K562 (cell line): ENCODE measurements at regions not wholly inside any gene's neighbourhood (a gene's known extent, or its start where the extent isn't known, plus 50 kb on each side); places are given as distances from the start of the nearest gene placed in this dataset.

ENCODE experiments used
- ATAC-seq: fragments of 200-7000 bp; cut with Tn5 transposase; 3 replicates; pipeline ENCODE4 v1.9.1; 2020; ENCODE audit warnings: moderate library complexity
- BruUV-seq: library from RNA; stranded (reverse); fragments of 400-500 nt; replicated peaks from 2 replicates; lab custom pipeline; 2021; lab: Mats Ljungman, UMichigan
- CTCF ChIA-PET: fragments of 300-600 bp; formaldehyde crosslinking; extraction: SDS; loops from one replicate; lab custom pipeline; 2021; ENCODE audit warnings: low intra/inter-chr PET ratio; lab: Yijun Ruan, JAX
- POLR2A ChIA-PET: fragments of 300-600, 350-650 bp; sonication (Branson Sonifier 250); formaldehyde crosslinking; extraction: SDS; loops from one replicate; lab custom pipeline; 2021; ENCODE audit warnings: antibody characterized with exemption, inconsistent platforms; lab: Yijun Ruan, JAX
- DNase-seq, 4 experiments: peaks; one replicate each; pipeline versions ENCODE4 v3.0.0 to v3.0.0-alpha.2; 2011 to 2018; ENCODE audit warnings: low spot score in 3 of 4, mixed read lengths in 3 of 4; ENCODE audit errors: extremely low read depth in 1 of 4
- FAIRE-seq: peaks from 2 replicates; lab custom pipeline; 2011; peaks lifted over from hg19 to GRCh38; lab: Jason Lieb, UNC
- H2AFZ ChIP-seq: 2 replicates; pipeline ENCODE4 v1.6.0; 2011; ENCODE audit warnings: low read depth, low read length, control low read depth, inconsistent platforms
- H3K27ac ChIP-seq: fragments of 200-600 bp; 3 replicates; pipeline ENCODE4 v1.8.0; 2011; ENCODE audit warnings: low read depth, mild to moderate bottlenecking, control low read depth, inconsistent platforms, low read length, moderate library complexity, mixed read lengths; ENCODE audit errors: extremely low read depth
- H3K27me3 ChIP-seq, 2 experiments: fragments of 300-600 bp in 1 of 2; 2 replicates in 1 of 2; 3 replicates in 1 of 2; pipeline versions ENCODE4 v1.6.0 to v1.8.0; 2011; ENCODE audit warnings: inconsistent platforms in 2 of 2, low read length in 2 of 2, mild to moderate bottlenecking in 1 of 2, mixed read lengths in 1 of 2, moderate library complexity in 1 of 2; ENCODE audit not compliant: control insufficient read depth in 2 of 2, insufficient read depth in 2 of 2
- H3K36me3 ChIP-seq: fragments of 300-600 bp; 3 replicates; pipeline ENCODE4 v1.8.0; 2011; ENCODE audit warnings: mild to moderate bottlenecking, low read length, inconsistent platforms; ENCODE audit not compliant: control insufficient read depth, insufficient read depth
- H3K4me1 ChIP-seq, 2 experiments: fragments of 200-600 bp in 1 of 2; replicated peaks in 1 of 2; 2 replicates in 1 of 2; 3 replicates in 1 of 2; pipeline versions ENCODE4 v1.5.1 to v1.8.0; 2011; ENCODE audit warnings: inconsistent platforms in 2 of 2, low read length in 2 of 2, mild to moderate bottlenecking in 1 of 2, mixed read lengths in 1 of 2, moderate library complexity in 1 of 2; ENCODE audit not compliant: control insufficient read depth in 2 of 2, insufficient read depth in 2 of 2
- H3K4me2 ChIP-seq: 2 replicates; pipeline ENCODE4 v1.6.1; 2011; ENCODE audit warnings: low read length, control low read depth, inconsistent platforms, mixed read lengths; ENCODE audit not compliant: insufficient read depth
- H3K4me3 ChIP-seq: fragments of 200-600 bp; sonication (generic), shearing (Covaris generic); 2 replicates; pipeline ENCODE4 v1.5.1; 2016; ENCODE audit warnings: control low read depth, inconsistent platforms
- H3K79me2 ChIP-seq: fragments of 200-600 bp; 3 replicates; pipeline ENCODE4 v1.8.0; 2011; ENCODE audit warnings: low read length, inconsistent platforms; ENCODE audit not compliant: control insufficient read depth, insufficient read depth
- H3K9ac ChIP-seq, 2 experiments: 2 replicates each; pipeline versions ENCODE4 v1.6.0 to v1.6.1; 2011; ENCODE audit warnings: low read depth in 2 of 2, low read length in 2 of 2, control low read depth in 1 of 2, inconsistent platforms in 1 of 2, mild to moderate bottlenecking in 1 of 2, mixed read lengths in 1 of 2; ENCODE audit not compliant: insufficient read depth in 1 of 2
- H3K9me1 ChIP-seq: one replicate; pipeline ENCODE4 v1.6.0; 2011; ENCODE audit warnings: inconsistent platforms, mild to moderate bottlenecking, low read length, moderate library complexity; ENCODE audit not compliant: control insufficient read depth, insufficient read depth
- H3K9me3 ChIP-seq: replicated peaks from 2 replicates; pipeline ENCODE4 v1.5.1; 2011; ENCODE audit warnings: low read depth, low read length, inconsistent platforms; ENCODE audit not compliant: control insufficient read depth, insufficient read depth
- H4K20me1 ChIP-seq: replicated peaks from 2 replicates; pipeline ENCODE4 v1.6.1; 2011; ENCODE audit warnings: low read length, inconsistent platforms, mixed read lengths; ENCODE audit not compliant: control insufficient read depth, insufficient read depth
- HOXB6 ChIP-seq: fragments of 250-450 bp; sonication (Bioruptor Pico); IDR thresholded peaks from 2 replicates; pipeline ENCODE4 v1.5.1; 2022; ENCODE audit warnings: mild to moderate bottlenecking, borderline replicate concordance
- MBD2 ChIP-seq: sonication (generic); IDR thresholded peaks from 2 replicates; pipeline ENCODE4 v1.6.1; 2016; ENCODE audit warnings: low read depth, borderline replicate concordance
- MGA ChIP-seq: fragments of 450-650 bp; IDR thresholded peaks from 2 replicates; pipeline ENCODE4 v1.6.1; 2016; ENCODE audit warnings: mild to moderate bottlenecking, moderate library complexity
- POLR2B ChIP-seq: fragments of 450-650 bp; IDR thresholded peaks from 2 replicates; pipeline ENCODE4 v1.6.1; 2018; ENCODE audit warnings: low read depth; ENCODE audit not compliant: partially characterized antibody
- SMARCC2 ChIP-seq: fragments of 450-650 bp; IDR thresholded peaks from 2 replicates; pipeline ENCODE4 v1.6.1; 2017; ENCODE audit warnings: antibody characterized with exemption, moderate library complexity, mild to moderate bottlenecking, low read depth
- THRB ChIP-seq: fragments of 450-650 bp; formaldehyde crosslinking; conservative IDR thresholded peaks from 2 replicates; pipeline ENCODE4 v1.4.0; 2022; ENCODE audit warnings: mild to moderate bottlenecking, missing genetic modification characterization
- ZBTB12 ChIP-seq: fragments of 250-450 bp; sonication (Bioruptor Pico); IDR thresholded peaks from 2 replicates; pipeline ENCODE4 v1.4.0; 2020
- ZNF277 ChIP-seq: fragments of 250-450 bp; sonication (Bioruptor Pico); IDR thresholded peaks from 2 replicates; pipeline ENCODE4 v1.8.0; 2022; ENCODE audit warnings: inconsistent platforms, mild to moderate bottlenecking, moderate library complexity, borderline replicate concordance
- WGBS: fragments of 100-300 bp; shearing (Covaris generic); methylation state at CpG from one replicate; pipeline ENCODE4 v1.1.6; 2016; ENCODE audit warnings: low coverage, mixed read lengths; ENCODE audit not compliant: insufficient coverage; ENCODE audit errors: missing lambda C conversion rate; 5-methylcytosine and 5-hydroxymethylcytosine counted together
- in situ Hi-C: fragments of 300-500 bp; cut with MboI; formaldehyde crosslinking; loops from 4 replicates; pipeline ENCODE4 v1.15.0; 2018; ENCODE audit warnings: inconsistent platforms, mixed read lengths
- intact Hi-C: fragments of 100-400 bp; cut with micrococcal nuclease; formaldehyde crosslinking; loops from 2 replicates; pipeline ENCODE4 v1.14.2; 2022

GRCh38 chr13:82011355-82011754 lies 1670.4 kb upstream of the SPRY2 start:
- intact Hi-C loops: no loop called here
- ChIA-PET CTCF (no interaction called here), POLR2A (no interaction called here)
- in situ Hi-C loops: no loop called here
- FAIRE-seq (no peak), DNase-seq (no peak), ATAC-seq (no peak)
- BruUV-seq: no TSS peak
- H3K9me1 ChIP-seq: no peaks in the 10 kb centered on the region
- no peaks in the 10 kb centered on the region for H3K27me3 ChIP-seq
- H3K9ac ChIP-seq: no peak overlapping the region
- WGBS: 0% methylated on average over 1 of the region's 1 CpG
- no peak overlapping the region for H3K4me2 ChIP-seq
- H3K9me3 ChIP-seq: no peaks in the 10 kb centered on the region
- H2AFZ ChIP-seq: no peak overlapping the region
- H3K79me2 ChIP-seq: no peaks in the 10 kb centered on the region
- H3K27ac ChIP-seq: no peak overlapping the region
- H4K20me1 ChIP-seq: no peaks in the 10 kb centered on the region
- no peaks in the 10 kb centered on the region for H3K4me1 ChIP-seq
- no peaks in the 10 kb centered on the region for H3K36me3 ChIP-seq
- H3K4me3 ChIP-seq: no peak overlapping the region
- TF ChIP-seq THRB (no peak), HOXB6 (CRISPR knock-in tag) (no peak), MGA (no peak), MBD2 (no peak), SMARCC2 (no peak), POLR2B (no peak), ZBTB12 (no peak), ZNF277 (CRISPR knock-in tag) (no peak)
